Fibroblast of lung (primary cell): ENCODE measurements at regions not wholly inside any gene's neighbourhood (a gene's known extent, or its start where the extent isn't known, plus 50 kb on each side); places are given as distances from the start of the nearest gene placed in this dataset.

Source experiments
- DNase-seq, 2 donors: peaks; one replicate each; pipeline versions ENCODE4 v3.0.0 to v3.0.0-alpha.2; 2010; ENCODE audit warnings: low read depth in 2 of 2
- H2AFZ ChIP-seq: 2 replicates; pipeline ENCODE4 v1.5.1; 2012; ENCODE audit warnings: low read length, control low read depth, inconsistent platforms
- H3K27ac ChIP-seq: 2 replicates; pipeline ENCODE4 v1.5.1; 2011; ENCODE audit warnings: low read length, control low read depth; ENCODE audit not compliant: insufficient read depth
- H3K27me3 ChIP-seq: 2 replicates; pipeline ENCODE4 v1.5.1; 2011; ENCODE audit warnings: mild to moderate bottlenecking, low read length; ENCODE audit not compliant: control insufficient read depth, insufficient read depth
- H3K36me3 ChIP-seq: 2 replicates; pipeline ENCODE4 v1.5.1; 2011; ENCODE audit warnings: low read length; ENCODE audit not compliant: control insufficient read depth, insufficient read depth
- H3K4me1 ChIP-seq: 2 replicates; pipeline ENCODE4 v1.5.1; 2011; ENCODE audit warnings: low read length; ENCODE audit not compliant: control insufficient read depth, insufficient read depth; ENCODE audit errors: extremely low read depth
- H3K4me2 ChIP-seq: 2 replicates; pipeline ENCODE4 v1.5.1; 2011; ENCODE audit warnings: low read length, control low read depth; ENCODE audit not compliant: insufficient read depth; ENCODE audit errors: extremely low read depth
- H3K4me3 ChIP-seq, 4 experiments: fragments of 200-600 bp in 1 of 4; sonication (generic) in 1 of 4; replicated peaks in 1 of 4; 2 replicates each; pipeline ENCODE4 v1.5.1; 2011 to 2016; ENCODE audit warnings: low read length in 4 of 4, low read depth in 3 of 4, mild to moderate bottlenecking in 3 of 4, control low read depth in 2 of 4, inconsistent platforms in 1 of 4, mixed read lengths in 1 of 4; ENCODE audit not compliant: insufficient read depth in 1 of 4; ENCODE audit errors: control extremely low read depth in 1 of 4
- H3K79me2 ChIP-seq: 2 replicates; pipeline ENCODE4 v1.5.1; 2012; ENCODE audit warnings: mild to moderate bottlenecking, low read length, inconsistent platforms; ENCODE audit not compliant: control insufficient read depth, insufficient read depth
- H3K9ac ChIP-seq: 2 replicates; pipeline ENCODE4 v1.5.1; 2011; ENCODE audit warnings: mild to moderate bottlenecking, low read length, control low read depth; ENCODE audit not compliant: insufficient read depth
- H3K9me3 ChIP-seq: 2 replicates; pipeline ENCODE4 v1.5.1; 2012; ENCODE audit warnings: low read depth, low read length; ENCODE audit not compliant: control insufficient read depth, insufficient read depth
- H4K20me1 ChIP-seq: 2 replicates; pipeline ENCODE4 v1.5.1; 2011; ENCODE audit warnings: low read length; ENCODE audit not compliant: control insufficient read depth, insufficient read depth; ENCODE audit errors: extremely low read depth
- EZH2 ChIP-seq: IDR thresholded peaks from 2 replicates; pipeline ENCODE4 v1.5.1; 2012; ENCODE audit warnings: low read length, control low read depth, mild to moderate bottlenecking; ENCODE audit errors: missing control alignments
- TF ChIP-seq, protein P1 (sequence below), 2 donors: IDR thresholded peaks in 1 of 2; conservative IDR thresholded peaks in 1 of 2; 1 replicate in 1 of 2; 2 replicates in 1 of 2; pipeline ENCODE4 v1.5.1; 2011 to 2012; ENCODE audit warnings: low read length in 2 of 2, control low read depth in 1 of 2, inconsistent platforms in 1 of 2, low read depth in 1 of 2, mild to moderate bottlenecking in 1 of 2

DNA sequence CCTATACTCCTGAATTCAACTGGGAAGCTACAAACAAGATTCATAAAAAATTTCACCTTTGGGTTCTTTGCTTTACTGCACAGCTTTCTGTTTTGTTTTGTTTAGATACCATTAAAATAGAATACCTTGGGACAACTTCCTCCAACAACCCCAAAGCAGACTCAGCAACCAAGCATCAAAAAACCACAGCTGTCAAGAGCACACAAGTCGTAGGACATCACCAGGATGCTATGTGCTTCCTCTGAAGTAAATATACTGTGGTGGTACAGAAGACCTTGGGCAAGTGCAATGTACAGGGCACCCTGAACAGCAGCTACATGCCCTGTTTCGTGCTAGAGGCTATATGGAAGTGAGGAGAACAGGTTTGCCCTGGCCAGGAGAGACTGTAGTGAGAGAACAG is 359.3 kb downstream of the BCL11B start:
- no peak overlapping the region for H3K9ac ChIP-seq
- H3K4me1 ChIP-seq: no peaks in the 10 kb centered on the region
- TF ChIP-seq, protein P1, sequence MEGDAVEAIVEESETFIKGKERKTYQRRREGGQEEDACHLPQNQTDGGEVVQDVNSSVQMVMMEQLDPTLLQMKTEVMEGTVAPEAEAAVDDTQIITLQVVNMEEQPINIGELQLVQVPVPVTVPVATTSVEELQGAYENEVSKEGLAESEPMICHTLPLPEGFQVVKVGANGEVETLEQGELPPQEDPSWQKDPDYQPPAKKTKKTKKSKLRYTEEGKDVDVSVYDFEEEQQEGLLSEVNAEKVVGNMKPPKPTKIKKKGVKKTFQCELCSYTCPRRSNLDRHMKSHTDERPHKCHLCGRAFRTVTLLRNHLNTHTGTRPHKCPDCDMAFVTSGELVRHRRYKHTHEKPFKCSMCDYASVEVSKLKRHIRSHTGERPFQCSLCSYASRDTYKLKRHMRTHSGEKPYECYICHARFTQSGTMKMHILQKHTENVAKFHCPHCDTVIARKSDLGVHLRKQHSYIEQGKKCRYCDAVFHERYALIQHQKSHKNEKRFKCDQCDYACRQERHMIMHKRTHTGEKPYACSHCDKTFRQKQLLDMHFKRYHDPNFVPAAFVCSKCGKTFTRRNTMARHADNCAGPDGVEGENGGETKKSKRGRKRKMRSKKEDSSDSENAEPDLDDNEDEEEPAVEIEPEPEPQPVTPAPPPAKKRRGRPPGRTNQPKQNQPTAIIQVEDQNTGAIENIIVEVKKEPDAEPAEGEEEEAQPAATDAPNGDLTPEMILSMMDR (conservative IDR thresholded peaks at IDR 0.05 in 1 of 2, IDR thresholded peaks at IDR 0.05 in 1 of 2; ENCODE audit: low read depth in 1 of 2, low read length in 2 of 2): no peak
- no peak for TF ChIP-seq EZH2
- H3K27ac ChIP-seq: no peak overlapping the region
- no peak overlapping the region for H2AFZ ChIP-seq
- no peak for DNase-seq
- no peaks in the 10 kb centered on the region for H3K36me3 ChIP-seq
- no peaks in the 10 kb centered on the region for H3K79me2 ChIP-seq
- no peak overlapping the region for H3K4me3 ChIP-seq
- H4K20me1 ChIP-seq: no peaks in the 10 kb centered on the region
- no peaks in the 10 kb centered on the region for H3K9me3 ChIP-seq
- H3K4me2 ChIP-seq: no peak overlapping the region
- H3K27me3 ChIP-seq: no peaks in the 10 kb centered on the region

DNA sequence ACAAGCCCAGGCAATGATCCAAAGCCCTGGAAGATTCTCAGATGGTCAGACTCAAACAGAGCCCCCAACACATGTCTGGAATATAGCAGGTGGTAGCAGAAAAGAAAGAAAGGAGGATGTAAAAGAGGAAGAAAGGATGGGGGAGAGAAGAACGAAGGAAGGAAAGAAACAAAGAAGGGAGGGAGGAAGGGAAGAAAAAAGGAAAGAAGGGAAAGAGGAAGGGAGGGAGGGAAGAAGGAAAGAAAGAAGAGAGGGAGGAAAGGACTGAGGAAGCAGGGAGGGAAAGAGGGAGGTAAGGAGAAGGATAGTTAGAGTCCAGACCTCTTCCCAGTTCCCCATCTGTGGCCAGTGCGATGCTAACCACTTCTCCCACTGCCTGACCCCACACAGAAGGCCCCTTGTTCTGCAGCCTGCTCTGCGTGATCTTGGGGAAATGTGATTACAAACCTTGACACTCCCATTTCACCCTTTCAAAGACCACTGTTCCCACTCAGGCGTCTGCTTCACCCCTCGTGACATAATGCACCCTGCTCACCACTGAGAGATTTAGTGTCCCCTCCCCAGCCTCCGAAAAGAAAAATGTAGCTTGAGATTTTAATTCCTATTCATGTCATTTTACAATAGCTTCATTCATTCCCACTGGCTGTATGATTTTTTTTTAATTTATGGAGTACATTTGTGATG is 357.9 kb downstream of the BCL11B start:
- H2AFZ ChIP-seq: no peak overlapping the region
- no peaks in the 10 kb centered on the region for H4K20me1 ChIP-seq
- no peaks in the 10 kb centered on the region for H3K4me1 ChIP-seq
- H3K9ac ChIP-seq: no peak overlapping the region
- DNase-seq: no peak
- TF ChIP-seq, protein P1 (conservative IDR thresholded peaks at IDR 0.05 in 1 of 2, IDR thresholded peaks at IDR 0.05 in 1 of 2; ENCODE audit: low read depth in 1 of 2, low read length in 2 of 2): no peak
- no peak for TF ChIP-seq EZH2
- no peaks in the 10 kb centered on the region for H3K9me3 ChIP-seq
- no peak overlapping the region for H3K4me3 ChIP-seq
- H3K27ac ChIP-seq: no peak overlapping the region
- H3K36me3 ChIP-seq: no peaks in the 10 kb centered on the region
- H3K79me2 ChIP-seq: no peaks in the 10 kb centered on the region
- no peak overlapping the region for H3K4me2 ChIP-seq
- H3K27me3 ChIP-seq: no peaks in the 10 kb centered on the region

DNA sequence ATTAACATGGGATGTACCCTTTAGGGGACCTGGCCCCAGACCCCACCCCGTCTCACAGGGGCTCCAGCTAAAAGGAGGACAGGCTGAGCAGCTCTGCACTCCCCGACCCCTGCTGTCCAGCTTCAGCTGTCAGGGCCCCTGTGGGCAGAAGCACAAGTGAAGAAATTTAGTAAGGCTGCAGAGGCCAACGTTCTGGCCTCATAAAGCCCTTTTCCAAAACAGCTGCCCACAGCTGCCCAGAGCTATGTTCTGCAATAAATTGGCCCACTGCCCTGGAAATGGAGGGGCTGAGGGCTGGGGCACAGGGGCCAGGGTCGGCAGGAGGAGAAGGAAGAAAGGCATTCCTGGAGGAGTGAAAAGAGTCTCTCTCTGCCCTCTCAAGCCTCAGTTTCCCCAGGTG is 357.1 kb downstream of the BCL11B start:
- Histone ChIP-seq H3K36me3 (no peaks in the 10 kb centered on the region), H4K20me1 (no peaks in the 10 kb centered on the region)

More for the DNA sequence above, 357.1 kb downstream of the BCL11B start:
- Histone ChIP-seq H2AFZ (no peak overlapping the region), H3K4me2 (no peak overlapping the region), H3K27ac (no peak overlapping the region), H3K4me1 (no peaks in the 10 kb centered on the region), H3K9ac (no peak overlapping the region), H3K9me3 (no peaks in the 10 kb centered on the region), H3K79me2 (no peaks in the 10 kb centered on the region), H3K27me3 (no peaks in the 10 kb centered on the region), H3K4me3 (no peak overlapping the region)
- no peak for TF ChIP-seq EZH2
- TF ChIP-seq, protein P1 (conservative IDR thresholded peaks at IDR 0.05 in 1 of 2, IDR thresholded peaks at IDR 0.05 in 1 of 2; ENCODE audit: low read depth in 1 of 2, low read length in 2 of 2): no peak
- DNase-seq: no peak
